HTR-8/SVneo (cell line): ENCODE measurements at regions not wholly inside any gene's neighbourhood (a gene's known extent, or its start where the extent isn't known, plus 50 kb on each side); places are given as distances from the start of the nearest gene placed in this dataset.

Source experiments
- DNase-seq: peaks from one replicate; pipeline ENCODE4 v3.0.0; 2011; ENCODE audit warnings: low spot score, mixed read lengths; ENCODE audit not compliant: insufficient read length
- FAIRE-seq: peaks from 2 replicates; lab custom pipeline; 2011; peaks lifted over from hg19 to GRCh38; lab: Jason Lieb, UNC

GRCh38 chr17:53119773-53120172 is 703.0 kb upstream of the KIF2B start:
- no peak for FAIRE-seq

GRCh38 chr17:53118948-53119347 is 703.8 kb upstream of the KIF2B start:
- no peak for FAIRE-seq
- DNase-seq: no peak

More at GRCh38 chr17:53119773-53120172, 703.0 kb upstream of the KIF2B start:
- DNase-seq: no peak

- FAIRE-seq (no peak), DNase-seq (no peak)
Observed at GRCh38 chr17:53106886-53107285, 715.8 kb upstream of the KIF2B start.

GRCh38 chr17:53101706-53102105 is 721.0 kb upstream of the KIF2B start:
- FAIRE-seq: no peak
- no peak for DNase-seq

GRCh38 chr17:53100126-53100525 is 722.6 kb upstream of the KIF2B start:
- FAIRE-seq (no peak), DNase-seq (no peak)

GRCh38 chr17:53093391-53093790 is 729.3 kb upstream of the KIF2B start:
- DNase-seq (no peak), FAIRE-seq (no peak)

- no peak for DNase-seq
- FAIRE-seq: no peak
Observed at GRCh38 chr17:53092072-53092471, 730.7 kb upstream of the KIF2B start.

GRCh38 chr17:53090770-53091169 is 732.0 kb upstream of the KIF2B start:
- no peak for DNase-seq
- no peak for FAIRE-seq

GRCh38 chr17:53088481-53088880 is 734.2 kb upstream of the KIF2B start:
- DNase-seq (no peak), FAIRE-seq (no peak)

- no peak for FAIRE-seq
- DNase-seq: no peak
Observed at GRCh38 chr17:53061446-53061845, 761.3 kb upstream of the KIF2B start.

GRCh38 chr17:53058031-53058430 is 764.7 kb upstream of the KIF2B start:
- no peak for DNase-seq
- FAIRE-seq: no peak

GRCh38 chr17:53046781-53047180 is 775.9 kb upstream of the KIF2B start:
- FAIRE-seq: no peak
- no peak for DNase-seq

GRCh38 chr17:53039981-53040380 is 782.7 kb upstream of the KIF2B start:
- FAIRE-seq: no peak
- DNase-seq: no peak

GRCh38 chr17:53033297-53033696 is 789.4 kb upstream of the KIF2B start:
- no peak for DNase-seq
- no peak for FAIRE-seq

- FAIRE-seq: no peak
- DNase-seq: no peak
Observed at GRCh38 chr17:53032861-53033271, 789.9 kb upstream of the KIF2B start.

GRCh38 chr17:53017227-53017626 is 805.5 kb upstream of the KIF2B start:
- no peak for DNase-seq
- no peak for FAIRE-seq

- no peak for FAIRE-seq
- DNase-seq: no peak
Observed at GRCh38 chr17:53016085-53016484, 806.6 kb upstream of the KIF2B start.

- DNase-seq (no peak), FAIRE-seq (no peak)
Observed at GRCh38 chr17:53012364-53012763, 810.4 kb upstream of the KIF2B start.

GRCh38 chr17:53006006-53006405 is 816.7 kb upstream of the KIF2B start:
- no peak for DNase-seq
- FAIRE-seq: no peak

GRCh38 chr17:53004902-53005301 is 817.8 kb upstream of the KIF2B start:
- FAIRE-seq (no peak), DNase-seq (no peak)

GRCh38 chr17:52995881-52996280 is 826.8 kb upstream of the KIF2B start:
- DNase-seq: no peak
- no peak for FAIRE-seq

- FAIRE-seq: no peak
Observed at GRCh38 chr17:52995147-52995546, 827.6 kb upstream of the KIF2B start.

GRCh38 chr17:52986056-52986662 is 827.6 kb upstream of the CA10 start:
- DNase-seq (no peak), FAIRE-seq (no peak)

More at GRCh38 chr17:52995147-52995546, 827.6 kb upstream of the KIF2B start:
- no peak for DNase-seq
